GF-D8 (cell line): ENCODE measurements at regions not wholly inside any gene's neighbourhood (a gene's known extent, or its start where the extent isn't known, plus 50 kb on each side); places are given as distances from the start of the nearest gene placed in this dataset.

Experiments used
- DNase-seq: peaks from one replicate; lab custom pipeline; 2025; lab: John Stamatoyannopoulos, UW

DNA sequence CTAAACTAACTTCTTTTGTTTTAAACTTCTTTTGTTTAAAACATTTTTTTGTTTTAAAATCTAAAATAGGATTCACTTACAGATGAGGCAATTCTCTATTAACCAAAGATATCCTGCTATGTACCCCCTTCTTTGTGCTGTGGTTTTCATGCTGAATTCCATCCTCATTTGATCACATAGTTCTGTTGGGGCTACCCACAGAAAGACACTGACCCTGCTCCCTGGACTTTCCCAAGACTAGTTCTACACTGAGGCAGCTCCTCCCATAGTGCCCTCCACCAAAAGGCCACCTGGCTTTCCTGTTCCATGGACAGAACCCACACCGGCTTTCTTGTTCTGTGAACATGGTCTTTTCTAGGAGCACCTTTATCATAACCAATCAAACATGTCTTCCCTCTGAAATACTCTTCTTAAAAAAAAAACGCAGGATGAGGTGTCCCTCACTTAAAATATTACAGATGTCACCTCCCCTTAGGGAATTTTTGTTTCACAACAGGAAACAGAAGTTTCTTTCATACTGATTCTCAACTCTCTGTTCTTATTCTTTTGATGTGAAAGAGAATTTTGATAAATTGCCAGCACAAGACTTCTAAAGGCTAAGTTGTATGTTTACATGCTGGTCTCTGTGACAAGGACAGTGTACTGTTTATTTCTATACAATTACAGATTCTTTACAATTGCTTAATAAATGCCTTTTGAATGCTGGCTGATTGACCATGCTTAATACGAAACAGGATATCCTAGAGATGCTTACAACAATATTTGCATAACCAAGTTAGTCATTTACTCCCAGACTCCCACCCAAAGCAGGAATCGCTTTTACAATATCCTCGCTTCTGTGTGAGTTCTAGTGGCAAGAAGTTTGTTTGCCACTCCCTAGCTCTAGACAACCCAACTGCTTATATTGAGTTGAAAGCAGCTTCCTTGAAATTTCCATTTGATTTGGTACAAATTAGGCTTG is 300.4 kb downstream of the DTWD2 start:
- DNase-seq: no peak

DNA sequence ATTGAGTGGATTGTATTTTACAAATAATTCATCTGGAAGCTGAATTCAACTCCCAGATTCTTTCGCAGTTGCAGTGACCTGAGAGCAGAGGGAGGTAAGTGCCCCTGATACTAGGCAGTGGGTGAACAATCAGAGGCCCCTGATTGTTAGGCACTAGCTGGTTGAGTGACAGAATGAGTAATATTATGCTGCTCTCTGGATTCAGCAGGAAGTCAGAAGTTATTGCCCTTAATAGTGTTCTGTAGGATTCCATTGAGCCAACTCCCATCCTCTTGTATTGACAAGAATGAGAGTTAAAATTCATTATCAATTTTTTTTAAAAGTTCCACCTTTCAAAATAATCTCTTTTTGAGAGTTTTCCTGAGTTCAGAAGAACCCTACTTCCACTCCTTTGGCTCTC is 301.2 kb downstream of the DTWD2 start:
- DNase-seq: no peak

DNA sequence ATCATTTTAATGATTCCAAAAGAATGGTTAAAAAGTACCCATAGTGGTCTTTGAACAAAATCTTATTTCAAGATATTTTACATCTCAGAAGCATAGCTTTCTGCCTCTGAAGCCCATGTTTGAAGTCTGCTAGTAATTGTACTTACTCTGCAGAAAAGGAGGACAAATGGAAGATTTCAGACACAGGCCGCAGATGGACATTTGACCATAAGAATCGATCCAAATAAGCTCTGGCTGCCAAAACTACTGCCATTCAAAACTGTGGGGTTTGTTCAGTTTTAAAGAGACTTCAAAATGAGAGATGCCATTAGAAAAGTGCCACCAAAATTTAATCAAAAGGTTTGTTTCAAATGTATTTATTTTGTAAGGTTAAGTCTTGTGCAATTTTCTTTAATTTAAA is 306.7 kb downstream of the DTWD2 start:
- no peak for DNase-seq

DNA sequence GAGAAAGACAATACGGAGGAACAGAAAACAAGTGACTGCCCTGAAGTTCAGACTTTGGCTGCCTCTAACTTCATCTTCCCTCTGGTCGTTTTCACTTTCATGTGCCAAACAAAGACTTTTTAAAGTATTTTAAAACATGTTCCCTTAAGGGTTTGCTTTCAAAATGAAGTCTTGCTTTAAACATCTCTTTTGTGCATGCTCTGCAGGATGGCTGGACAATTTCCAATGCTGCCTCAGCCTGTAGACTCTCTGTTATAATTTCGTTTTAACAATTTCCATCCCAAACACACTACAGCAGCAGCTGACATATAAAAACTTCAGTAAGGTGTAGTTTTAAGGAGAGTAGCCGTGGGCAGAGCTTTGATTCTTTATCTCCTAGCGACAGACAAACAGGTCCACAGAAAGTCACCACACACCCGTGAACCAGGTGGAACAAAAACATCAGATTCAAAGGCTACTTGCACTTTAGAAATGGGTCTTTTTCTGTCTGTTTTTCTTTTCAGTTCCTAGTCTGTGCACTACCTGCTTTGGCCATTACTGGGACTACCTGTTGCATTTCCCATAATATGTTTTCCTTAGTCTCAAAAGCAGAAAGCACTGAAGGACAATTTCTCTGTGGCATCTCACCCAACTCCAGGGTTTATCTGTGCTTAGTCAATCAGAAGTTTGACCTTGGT is 308.9 kb downstream of the DTWD2 start:
- no peak for DNase-seq

DNA sequence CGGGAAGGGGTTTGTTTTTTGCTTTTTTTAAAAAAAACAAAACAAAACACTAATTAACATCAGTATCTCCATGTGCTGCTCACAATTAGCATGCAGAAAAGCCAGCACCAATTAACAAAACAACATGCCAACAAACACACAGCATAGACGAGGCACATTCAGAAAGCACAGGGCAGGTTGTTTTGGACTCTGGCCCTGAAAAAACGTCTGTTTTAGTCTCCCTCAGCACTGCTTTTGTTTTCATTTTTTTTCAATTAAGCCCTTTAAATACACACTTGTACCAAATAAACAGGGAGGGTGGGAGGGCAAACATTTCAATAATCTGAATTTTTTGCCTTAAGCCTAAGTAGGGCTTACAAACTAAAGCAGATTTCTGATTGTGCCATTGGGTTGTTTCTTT is 309.6 kb downstream of the DTWD2 start:
- no peak for DNase-seq

DNA sequence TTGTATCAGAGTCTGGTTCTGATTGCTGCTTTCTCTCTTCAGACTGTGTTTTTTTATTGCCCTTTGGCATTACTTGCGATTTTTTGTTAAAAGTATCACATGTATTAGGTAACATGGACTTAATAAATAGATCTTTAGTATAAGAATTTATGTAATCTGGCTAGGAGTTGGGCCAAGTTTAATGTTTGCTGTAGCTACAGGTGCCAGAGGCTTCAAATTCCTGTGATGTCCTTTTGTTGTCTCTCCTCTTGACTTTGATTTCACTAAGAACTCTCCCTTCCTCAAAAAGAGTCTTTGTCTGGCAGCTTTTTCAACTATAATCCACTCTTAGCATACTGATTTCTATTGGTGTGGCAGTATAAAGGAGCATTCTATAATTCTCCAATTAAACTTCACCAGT is 313.1 kb downstream of the DTWD2 start:
- no peak for DNase-seq

DNA sequence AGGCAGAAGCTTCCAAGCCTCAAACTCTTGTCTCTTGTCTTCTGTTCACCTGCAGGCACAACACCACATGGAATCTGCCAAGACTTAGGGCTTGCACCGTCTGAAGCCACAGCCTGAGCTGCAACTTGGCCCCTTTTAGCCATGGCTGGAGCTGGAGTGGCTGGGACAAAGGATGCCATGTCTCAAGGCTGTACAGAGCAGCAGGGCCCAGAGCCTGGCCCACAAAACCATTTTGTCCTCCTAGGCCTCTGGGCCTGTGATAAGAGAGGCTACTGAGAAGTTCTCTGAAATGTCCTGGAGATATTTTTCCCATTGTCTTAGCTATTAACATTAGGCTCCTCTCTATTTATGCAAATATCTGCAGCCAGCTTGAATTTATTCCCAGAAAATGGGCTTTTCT is 330.8 kb downstream of the DTWD2 start:
- no peak for DNase-seq

DNA sequence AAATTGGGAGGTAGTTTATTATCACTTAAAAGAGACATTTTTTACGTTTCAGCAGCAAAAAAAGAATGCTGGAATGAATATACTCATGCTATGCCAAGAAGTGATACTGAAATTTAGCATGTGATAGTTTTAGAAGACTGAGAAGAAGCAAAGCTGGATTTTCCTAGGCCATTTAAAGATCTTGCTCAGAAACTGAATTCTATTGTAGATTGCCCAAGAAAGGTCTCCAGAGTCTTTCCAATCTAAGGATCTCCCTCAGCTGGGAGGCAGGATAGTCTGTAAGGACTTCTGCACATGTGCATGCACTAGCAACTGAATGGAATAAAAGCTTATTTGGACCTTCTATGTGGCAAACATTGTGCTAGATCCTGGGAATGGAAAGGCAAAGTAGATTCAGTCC is 334.5 kb downstream of the DTWD2 start:
- DNase-seq: no peak

DNA sequence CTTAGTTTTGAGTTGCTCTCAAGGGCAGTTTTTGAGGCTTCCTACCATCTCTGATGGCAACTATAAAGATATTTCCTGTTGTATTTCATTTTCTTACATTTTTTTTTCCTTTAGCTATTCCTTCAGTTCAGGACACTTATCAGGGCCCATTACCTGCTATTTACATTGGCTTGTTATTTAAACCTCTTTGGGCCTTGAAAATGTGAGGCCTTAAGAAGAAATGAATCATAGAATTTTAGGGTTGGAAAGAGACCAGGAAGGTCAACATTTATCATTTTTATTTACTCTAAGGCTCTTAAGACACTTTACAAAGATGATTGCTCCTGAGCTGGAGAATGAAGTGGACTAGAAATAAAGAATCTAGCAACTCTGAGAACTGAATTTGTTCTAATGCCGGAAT is 335.2 kb downstream of the DTWD2 start:
- DNase-seq: no peak

DNA sequence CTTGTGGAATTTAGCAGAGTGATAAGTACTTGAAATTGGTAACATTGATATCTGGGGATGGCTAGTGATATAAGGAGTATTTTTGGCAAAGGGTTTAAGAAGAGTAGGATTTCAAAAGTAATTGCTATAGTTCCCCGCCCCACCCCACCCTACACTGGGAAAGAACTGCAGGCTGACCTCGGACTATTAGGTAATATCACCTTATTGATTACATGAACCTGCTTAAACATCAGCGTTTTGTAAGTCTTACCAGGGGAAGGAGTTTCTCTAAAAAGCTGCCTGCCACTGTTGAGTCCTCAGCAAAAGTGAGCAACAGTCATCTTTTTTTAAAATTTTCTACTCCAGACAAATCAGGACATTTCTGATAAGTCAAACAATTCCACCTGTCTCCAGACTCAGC is 337.3 kb downstream of the DTWD2 start:
- DNase-seq: no peak

DNA sequence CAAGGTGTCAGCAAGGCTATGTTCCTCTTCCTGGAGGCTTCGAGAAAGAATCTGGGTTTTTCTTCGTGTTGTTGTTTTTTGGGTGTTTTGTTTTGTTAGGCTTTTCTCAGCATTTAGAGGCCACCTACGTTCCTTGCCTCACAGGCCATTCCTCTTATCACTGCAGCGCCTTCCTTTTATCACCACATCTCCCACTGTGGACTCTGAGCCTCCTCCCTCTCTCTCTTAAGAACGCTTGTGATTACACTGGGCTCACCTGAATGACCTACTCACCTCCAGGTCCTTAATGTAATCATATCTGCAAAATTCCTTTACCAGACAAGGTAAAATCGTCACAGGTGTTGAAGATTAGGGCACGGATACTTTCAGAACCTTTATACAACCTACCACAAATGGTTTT is 340.8 kb downstream of the DTWD2 start:
- no peak for DNase-seq

DNA sequence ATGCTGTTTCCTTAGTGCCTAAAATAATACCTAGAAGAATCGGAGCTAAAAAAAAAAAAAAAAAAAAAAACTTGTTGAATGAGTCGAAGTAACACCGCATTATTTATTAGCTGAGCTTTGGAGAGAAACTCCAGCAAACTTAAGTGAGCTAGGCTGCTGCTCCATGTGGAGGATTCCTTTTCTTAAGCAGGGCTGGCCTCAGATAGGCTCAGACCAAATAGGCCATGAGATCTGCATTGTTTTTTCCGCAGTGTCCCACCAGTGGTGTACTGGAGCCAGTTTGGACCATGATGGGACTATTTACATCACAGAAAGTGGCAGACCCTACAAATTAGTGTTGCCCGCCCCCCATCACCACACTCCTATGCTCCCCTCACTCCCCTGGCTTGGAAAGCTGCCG is 341.4 kb downstream of the DTWD2 start:
- no peak for DNase-seq

DNA sequence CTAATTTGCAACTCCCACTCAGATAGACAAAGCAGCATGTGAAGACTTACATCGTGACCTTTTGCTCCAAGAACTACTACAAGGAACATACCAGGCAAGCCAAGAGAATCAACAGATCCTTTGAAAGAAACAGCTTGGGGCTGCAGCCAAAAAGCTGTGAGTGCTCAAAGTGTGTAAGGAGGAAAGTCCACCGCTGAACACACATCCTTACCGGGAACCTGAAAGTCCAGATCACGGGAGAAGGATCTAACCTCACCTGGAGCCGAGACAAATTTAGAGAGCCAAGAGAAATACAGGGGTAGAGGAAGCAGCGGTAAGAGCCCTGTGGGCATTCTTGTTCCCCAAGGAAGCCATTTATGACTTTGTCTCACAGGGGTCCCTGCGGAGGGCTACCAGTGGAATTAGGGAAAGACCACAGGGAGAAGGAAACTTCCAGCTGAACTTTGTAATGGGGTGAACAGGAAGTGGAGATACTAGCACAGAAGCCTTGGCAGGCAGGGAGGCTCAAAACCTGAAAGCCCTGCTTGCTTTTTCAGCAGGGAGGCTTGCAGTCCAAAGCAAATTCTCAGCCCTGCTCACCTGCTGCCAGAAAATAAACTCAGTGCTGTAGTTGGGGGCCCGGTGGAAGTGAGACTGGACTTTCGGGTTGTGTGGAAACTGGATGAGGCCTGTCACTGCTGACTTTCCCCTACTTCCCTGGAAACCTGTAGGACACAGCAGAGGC is 350.2 kb downstream of the DTWD2 start:
- DNase-seq: no peak

DNA sequence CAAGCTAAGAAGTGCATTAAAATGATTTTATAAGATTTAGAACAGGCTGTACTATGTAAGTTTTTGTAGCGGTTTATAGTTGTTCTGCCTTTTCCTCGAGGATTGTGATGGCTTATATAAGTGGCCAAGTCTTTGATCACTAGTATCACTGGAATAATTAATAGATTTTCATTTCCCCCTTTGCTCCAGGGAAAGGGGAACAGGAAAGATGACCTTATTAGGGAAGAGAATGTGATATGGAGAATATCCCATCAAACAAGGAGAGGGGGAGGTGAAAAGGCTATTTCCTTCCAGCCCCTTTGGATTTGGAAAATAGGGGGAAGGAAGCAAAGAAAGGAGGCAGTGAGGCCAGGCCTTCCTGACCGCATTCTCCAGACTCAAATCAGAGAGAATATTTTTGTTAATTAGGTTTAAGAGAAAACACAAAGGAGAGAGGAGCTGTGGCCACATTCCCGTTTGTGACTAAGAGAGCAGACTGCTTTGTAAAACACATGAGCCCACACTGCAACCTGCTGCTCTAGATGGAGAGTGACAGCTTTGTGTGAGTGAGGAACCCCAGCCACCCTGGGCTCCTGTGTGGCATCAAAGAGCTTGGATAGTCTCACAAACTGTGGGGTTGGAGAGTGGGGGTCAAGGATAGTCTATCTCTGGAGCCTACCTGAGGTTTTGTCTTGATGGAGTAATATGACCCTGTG is 359.5 kb downstream of the DTWD2 start:
- DNase-seq: no peak

DNA sequence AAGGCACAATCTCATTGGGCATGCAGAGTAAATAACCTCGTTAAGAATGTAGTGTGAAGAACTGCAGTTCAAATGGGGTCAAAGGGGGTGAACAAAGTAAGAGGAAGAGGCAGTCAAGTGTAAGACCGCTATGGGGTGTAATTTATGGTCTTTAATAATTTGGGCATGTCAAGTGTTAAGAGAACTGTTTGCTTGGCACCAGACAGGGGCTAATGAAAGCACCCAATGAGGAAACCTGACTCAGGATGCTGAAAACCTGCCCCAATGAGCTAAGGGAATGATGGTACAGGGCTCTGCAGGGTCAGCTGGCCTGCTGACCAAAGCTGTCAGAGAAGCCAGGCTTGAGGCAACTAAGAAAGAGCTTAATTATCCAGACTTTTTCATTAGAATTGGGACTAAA is 368.1 kb downstream of the DTWD2 start:
- no peak for DNase-seq

DNA sequence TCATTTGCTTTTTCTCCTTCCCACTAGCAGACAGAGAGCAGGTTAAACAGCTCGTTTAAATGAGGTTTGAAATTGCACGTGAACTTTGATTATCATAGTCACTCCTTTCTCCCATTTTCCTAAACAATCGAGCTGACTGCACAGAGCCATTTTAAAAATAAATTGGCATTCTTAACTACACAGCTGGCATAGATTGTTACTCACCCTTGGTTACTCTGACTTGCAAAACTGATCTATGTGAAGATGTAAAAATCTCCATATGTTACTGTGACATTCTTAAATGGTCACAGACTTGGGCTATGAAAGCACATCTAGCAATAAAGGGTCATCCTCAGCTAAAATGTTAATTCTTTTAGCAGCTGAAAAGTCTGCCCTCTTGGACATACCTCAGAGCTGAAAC is 368.5 kb downstream of the DTWD2 start:
- DNase-seq: no peak

DNA sequence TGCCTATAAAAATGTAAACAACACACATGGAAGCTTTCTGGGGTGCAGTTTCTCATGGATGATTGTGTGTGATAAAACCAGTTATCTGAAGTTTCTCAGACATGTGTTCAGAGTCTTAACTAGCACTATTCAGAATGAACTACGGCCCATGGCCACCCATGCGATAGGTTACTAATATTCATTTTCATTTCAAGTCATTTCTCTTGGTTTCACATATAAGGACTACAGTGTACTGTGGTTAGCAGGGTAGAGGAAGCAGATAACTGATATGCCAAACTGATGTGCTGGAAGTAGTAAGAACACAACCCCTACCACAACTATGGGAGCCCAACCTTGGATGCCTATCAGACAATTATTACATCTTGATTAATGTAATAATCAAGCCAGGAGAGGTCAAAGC is 372.1 kb downstream of the DTWD2 start:
- no peak for DNase-seq

DNA sequence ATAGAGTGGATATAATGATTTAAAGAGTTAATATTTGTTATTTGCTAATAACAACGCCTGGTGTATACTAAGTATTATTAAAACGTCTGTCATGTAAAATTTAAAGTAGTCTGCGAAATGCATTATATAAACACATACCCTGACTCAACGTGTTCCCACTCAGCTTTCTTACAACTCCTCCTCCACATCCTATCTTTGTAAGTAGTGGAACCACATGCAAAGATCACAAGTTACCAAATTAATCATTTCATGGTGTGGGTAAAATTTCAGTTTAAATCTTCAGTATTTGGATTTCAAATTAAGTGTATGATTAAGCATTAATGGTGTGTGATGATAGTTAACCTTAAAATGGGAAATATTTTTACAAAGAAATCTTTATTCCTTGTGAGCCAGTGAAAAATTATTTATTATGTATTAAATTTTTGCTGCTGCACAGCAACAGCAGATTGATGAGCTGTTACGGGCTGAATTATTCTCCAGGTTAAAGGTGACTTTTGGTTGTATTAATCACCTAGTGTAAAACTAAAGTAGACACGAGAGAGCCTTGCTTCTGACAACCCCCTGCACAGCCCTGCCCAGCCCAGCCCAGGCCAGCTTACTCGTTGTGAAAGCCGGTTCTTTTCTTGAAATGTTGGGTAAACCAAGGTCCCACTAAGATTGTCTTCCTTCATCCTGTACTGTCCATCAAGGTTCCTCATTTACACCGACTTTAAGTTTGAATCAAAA is 373.5 kb downstream of the DTWD2 start:
- no peak for DNase-seq

DNA sequence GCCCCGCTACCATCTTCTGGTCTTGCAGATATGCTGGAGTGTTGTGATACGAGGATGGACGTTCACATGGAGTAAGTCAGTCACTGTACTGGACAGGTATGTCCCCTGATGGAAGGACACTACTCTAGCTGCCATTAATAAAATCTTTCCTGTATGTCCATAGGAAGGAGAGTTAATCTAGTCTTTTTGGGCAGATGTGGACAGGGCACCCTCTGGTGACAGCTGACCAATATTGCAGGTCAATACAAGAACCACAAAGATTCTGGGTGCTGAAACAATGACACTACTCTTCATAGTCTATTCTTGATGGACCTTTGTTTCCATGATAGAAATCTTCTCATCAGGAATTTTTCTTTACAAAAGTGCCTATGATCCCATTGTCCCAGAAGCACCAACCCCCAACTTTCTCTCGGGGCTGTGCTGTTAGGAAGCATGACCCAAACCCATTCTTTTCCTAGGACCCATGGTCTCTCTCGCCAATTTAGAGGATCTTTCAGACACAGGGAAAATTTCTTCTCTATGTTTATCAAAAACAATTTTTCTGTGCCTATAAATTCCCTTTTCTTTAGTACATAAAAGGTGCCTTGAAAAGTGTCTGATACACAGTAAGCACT is 376.9 kb downstream of the DTWD2 start:
- no peak for DNase-seq

DNA sequence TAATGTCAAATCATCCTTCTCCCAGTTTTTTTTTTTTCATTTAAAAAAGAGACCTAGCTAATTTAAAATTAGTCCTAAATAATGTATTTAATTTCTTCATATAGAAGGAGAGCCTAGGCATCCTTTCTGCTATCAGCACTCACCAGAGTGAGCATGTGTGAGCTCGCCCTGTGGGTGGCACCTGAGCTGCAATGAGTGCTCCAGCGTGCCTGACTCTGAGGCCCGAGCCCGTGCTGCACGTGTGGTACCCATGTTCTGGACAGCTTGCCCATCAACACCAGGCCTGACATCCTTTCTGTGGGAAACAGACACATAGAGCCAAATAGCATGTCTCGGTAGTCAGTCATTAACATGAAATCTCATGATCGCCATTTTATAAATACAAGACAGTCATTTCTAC is 381.4 kb downstream of the DTWD2 start:
- DNase-seq: no peak

DNA sequence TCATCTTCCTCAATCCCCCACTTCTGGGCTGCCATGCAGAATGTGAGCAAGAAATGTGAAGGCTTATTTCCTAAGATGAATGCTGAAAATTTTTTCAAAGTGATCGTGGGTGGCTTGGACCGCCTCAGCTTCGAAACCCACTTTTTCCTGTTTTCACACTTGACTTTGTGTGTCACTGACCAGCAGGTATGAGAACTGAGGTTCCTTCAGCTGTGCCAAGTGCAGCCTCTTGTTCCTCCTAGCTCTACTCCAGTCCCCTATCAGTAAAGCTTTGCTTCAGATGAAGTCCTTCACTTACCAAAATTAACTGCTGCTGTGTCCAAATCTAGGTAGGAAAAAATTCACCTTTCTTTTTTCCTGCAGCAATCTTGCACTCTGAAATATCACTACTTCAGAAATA is 382.6 kb downstream of the DTWD2 start:
- DNase-seq: no peak
